ENCODE measurements at regions not wholly inside any gene's neighbourhood (a gene's known extent, or its start where the extent isn't known, plus 50 kb on each side); places are given as distances from the start of the nearest gene placed in this dataset.

DNA sequence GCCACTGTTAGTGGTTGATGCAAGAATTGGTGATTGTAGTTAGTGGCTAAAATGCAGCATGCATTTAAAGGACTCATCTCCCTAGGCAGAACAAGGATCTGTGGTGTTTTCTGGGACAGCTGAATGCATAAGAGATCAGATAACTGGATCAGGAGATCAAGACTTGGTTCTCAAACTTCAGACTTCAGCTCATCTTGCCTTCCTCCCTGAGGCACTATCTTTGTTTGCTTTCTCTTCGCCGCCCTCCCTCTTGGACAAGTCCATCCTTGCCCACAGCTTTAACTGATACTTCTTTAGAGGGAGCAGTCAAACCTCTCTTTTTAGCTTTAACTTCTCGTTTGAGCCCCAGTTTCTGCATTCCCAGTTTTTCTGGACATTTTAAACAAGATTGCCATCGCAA, 195.4 kb upstream of the TPRG1 start:
- ChIA-PET POLR2A (no interaction called here), CTCF (interaction anchor here (4.0 to 5.5 kb wide), 2 partner anchors 21 to 1236 kb away, joined by 18 to 24 read pairs; no protein-coding TSS in a partner anchor)
- Mint-ChIP-seq H3K4me3 (no peak overlapping the region), H3K27ac (no peak overlapping the region), H3K4me1 (peaks cover 22 to 45% (median 43%) of the 10 kb centered on the region in 3 donors), H3K36me3 (no peaks in the 10 kb centered on the region), H3K9me3 (peaks cover 0 to 1% (median 0%) of the 10 kb centered on the region in 5 donors), H3K27me3 (no peaks in the 10 kb centered on the region)
- Histone ChIP-seq H3K9me3 (ENCODE audit: low read length) (no peaks in the 10 kb centered on the region), H3K36me3 (ENCODE audit: insufficient read depth, low read length) (no peaks in the 10 kb centered on the region), H3K4me1 (ENCODE audit: insufficient read depth, low read length) (peaks cover 8% of the 10 kb centered on the region), H3K27ac (ENCODE audit: low read depth, low read length) (no peak overlapping the region), H3K27me3 (ENCODE audit: insufficient read depth, low read length, poor library complexity, severe bottlenecking) (no peaks in the 10 kb centered on the region), H3K4me3 (ENCODE audit: low read length) (no peak overlapping the region)
- no peak for DNase-seq

DNA sequence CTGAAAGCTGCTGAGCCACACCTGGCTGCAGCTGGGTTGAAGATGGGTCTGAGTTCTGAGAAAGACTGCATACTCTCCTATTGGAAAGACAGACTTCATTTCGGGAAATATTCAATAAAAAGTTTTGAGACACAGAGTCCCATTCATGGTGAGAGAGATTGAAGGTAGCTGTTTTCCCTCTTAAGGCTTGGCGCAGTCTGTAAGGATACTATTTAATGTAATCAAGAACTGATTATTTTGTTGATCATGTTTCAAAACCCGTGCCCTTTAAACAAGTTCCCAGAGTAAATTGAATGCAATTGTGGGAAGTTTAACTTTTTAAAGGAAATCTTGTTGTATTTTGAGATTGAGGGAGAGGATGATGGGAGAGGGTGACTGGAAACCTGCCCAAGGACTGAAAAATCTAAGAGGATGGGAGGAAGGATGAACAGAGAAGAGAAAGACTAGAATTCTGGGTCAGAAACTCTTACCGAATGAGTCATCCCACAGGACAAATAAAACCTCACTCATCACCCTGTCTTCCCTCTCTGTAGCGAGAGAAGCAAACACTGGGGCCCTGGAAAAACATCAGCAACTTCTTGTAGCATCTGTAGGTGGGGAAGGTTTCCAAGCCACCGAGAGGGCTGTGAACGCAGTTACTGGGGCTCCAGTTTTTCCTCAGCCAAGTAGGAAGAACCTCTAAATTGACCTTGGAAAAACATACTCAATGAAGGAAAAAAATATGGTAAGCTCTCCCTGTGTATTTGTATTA, 193.2 kb upstream of the TPRG1 start:
- Histone ChIP-seq H3K4me3 (ENCODE audit: low read length) (no peak overlapping the region), H3K9me3 (ENCODE audit: low read length) (no peaks in the 10 kb centered on the region), H3K36me3 (ENCODE audit: insufficient read depth, low read length) (no peaks in the 10 kb centered on the region), H3K4me1 (ENCODE audit: insufficient read depth, low read length) (peaks cover 8% of the 10 kb centered on the region), H3K27ac (ENCODE audit: low read depth, low read length) (no peak overlapping the region), H3K27me3 (ENCODE audit: insufficient read depth, low read length, poor library complexity, severe bottlenecking) (no peaks in the 10 kb centered on the region)
- H3K9me3 Mint-ChIP-seq, result no peaks in the 10 kb centered on the region
- no peak for DNase-seq
- ChIA-PET CTCF (interaction anchor here (1.3 kb wide), 1 partner anchor 13 kb away, joined by 3 read pairs; no protein-coding TSS in a partner anchor), POLR2A (no interaction called here)
- no peak overlapping the region for H3K27ac Mint-ChIP-seq
- H3K27me3 Mint-ChIP-seq, result no peaks in the 10 kb centered on the region
- no peak overlapping the region for H3K4me3 Mint-ChIP-seq
- no peaks in the 10 kb centered on the region for H3K36me3 Mint-ChIP-seq
- peaks cover 16 to 25% (median 25%) of the 10 kb centered on the region in 3 donors for H3K4me1 Mint-ChIP-seq

DNA sequence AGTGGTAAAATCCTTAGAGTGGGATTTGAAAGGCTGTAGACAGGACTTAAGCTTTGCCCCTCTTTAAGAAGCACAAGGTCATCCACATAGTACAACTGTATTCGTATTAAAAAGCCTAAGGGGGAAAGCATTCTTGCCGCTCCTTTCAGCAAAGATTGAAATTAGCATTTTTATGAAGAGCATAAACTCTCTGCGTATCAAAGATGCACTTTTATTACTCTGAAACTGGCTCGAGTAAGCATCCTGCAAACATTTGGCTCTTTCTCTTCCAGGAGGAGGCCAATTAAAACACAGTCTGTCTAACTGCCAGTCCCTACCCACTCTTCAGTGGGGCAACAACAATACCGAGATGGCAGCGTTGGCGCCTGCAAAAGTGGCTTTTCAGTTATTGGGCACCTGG, 192.5 kb upstream of the TPRG1 start:
- H3K4me1 Mint-ChIP-seq, result peaks cover 14 to 19% (median 18%) of the 10 kb centered on the region in 3 donors
- DNase-seq, result no peak
- Histone ChIP-seq H3K4me3 (ENCODE audit: low read length) (no peak overlapping the region), H3K27me3 (ENCODE audit: insufficient read depth, low read length, poor library complexity, severe bottlenecking) (no peaks in the 10 kb centered on the region), H3K4me1 (ENCODE audit: insufficient read depth, low read length) (peaks cover 6% of the 10 kb centered on the region), H3K36me3 (ENCODE audit: insufficient read depth, low read length) (no peaks in the 10 kb centered on the region), H3K27ac (ENCODE audit: low read depth, low read length) (no peak overlapping the region), H3K9me3 (ENCODE audit: low read length) (no peaks in the 10 kb centered on the region)
- no peak overlapping the region for H3K4me3 Mint-ChIP-seq
- no peaks in the 10 kb centered on the region for H3K36me3 Mint-ChIP-seq
- no peak overlapping the region for H3K27ac Mint-ChIP-seq
- POLR2A ChIA-PET, result no interaction called here
- CTCF ChIA-PET, result no interaction called here
- no peaks in the 10 kb centered on the region for H3K9me3 Mint-ChIP-seq
- H3K27me3 Mint-ChIP-seq, result no peaks in the 10 kb centered on the region

DNA sequence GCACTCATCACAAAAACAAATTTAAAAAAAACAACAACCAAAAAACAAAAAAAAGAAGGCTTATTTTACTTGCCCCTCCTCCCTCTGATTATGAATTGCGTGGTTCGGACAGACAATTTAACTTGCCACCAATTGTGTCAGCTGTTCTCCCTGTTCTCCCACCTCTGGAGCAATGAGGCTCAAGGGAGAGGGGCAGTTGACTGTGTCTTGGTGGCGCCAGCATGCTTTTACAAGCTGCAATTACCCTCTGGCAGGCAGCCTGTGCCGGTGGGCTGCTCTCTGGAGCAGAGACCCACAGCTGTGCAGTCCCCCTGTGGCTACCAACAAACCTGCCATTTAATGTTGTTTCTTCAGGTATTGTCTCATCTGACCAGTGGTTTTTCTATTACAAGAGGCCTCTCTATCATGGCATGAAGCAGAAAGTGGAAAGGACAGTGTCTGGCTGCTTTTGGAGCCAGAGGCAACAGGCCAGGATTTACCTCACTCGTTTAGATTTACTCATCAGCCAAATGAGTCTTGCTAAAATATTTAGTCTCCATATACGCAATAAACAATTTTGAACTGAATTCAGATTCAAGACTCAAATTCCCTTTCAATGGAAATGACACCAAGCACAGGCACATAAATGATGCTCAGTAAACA, 192.0 kb upstream of the TPRG1 start:
- Histone ChIP-seq H3K27me3 (ENCODE audit: insufficient read depth, low read length, poor library complexity, severe bottlenecking) (no peaks in the 10 kb centered on the region), H3K36me3 (ENCODE audit: insufficient read depth, low read length) (no peaks in the 10 kb centered on the region), H3K9me3 (ENCODE audit: low read length) (no peaks in the 10 kb centered on the region), H3K27ac (ENCODE audit: low read depth, low read length) (no peak overlapping the region), H3K4me1 (ENCODE audit: insufficient read depth, low read length) (peaks cover under 1% of the 10 kb centered on the region), H3K4me3 (ENCODE audit: low read length) (no peak overlapping the region)
- ChIA-PET POLR2A (no interaction called here), CTCF (no interaction called here)
- Mint-ChIP-seq H3K27me3 (no peaks in the 10 kb centered on the region), H3K4me3 (no peak overlapping the region), H3K36me3 (no peaks in the 10 kb centered on the region), H3K27ac (no peak overlapping the region), H3K4me1 (peaks cover 9 to 13% (median 13%) of the 10 kb centered on the region in 3 donors), H3K9me3 (no peaks in the 10 kb centered on the region)
- no peak for DNase-seq

DNA sequence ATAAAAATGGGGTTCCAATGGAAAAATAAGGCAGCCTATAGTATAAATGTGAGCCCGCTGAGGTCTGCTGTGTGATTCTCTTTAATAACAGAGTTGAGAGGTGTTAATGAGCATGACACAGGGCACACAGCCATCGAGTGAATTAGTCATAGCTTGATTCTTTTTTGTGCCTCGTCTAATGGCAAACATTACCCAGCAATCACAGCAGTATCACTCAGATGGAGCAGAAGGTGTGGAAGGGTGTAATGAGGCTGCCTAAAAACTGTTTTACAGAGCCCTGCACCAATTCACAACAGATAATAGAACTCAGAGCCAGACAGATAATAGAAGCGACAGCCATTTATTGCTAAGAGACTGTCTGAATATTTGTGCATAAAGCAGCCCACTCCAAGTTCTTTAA, 178.6 kb upstream of the TPRG1 start:
- H3K27me3 ChIP-seq (ENCODE audit: insufficient read depth, low read length, poor library complexity, severe bottlenecking), result no peaks in the 10 kb centered on the region
- H3K4me1 Mint-ChIP-seq, result no peaks in the 10 kb centered on the region
- peaks cover 0 to 9% of the 10 kb centered on the region in 2 donors for H3K27me3 Mint-ChIP-seq
- ChIA-PET POLR2A (no interaction called here), CTCF (no interaction called here)
- H3K4me3 ChIP-seq (ENCODE audit: low read length), result no peak overlapping the region
- no peaks in the 10 kb centered on the region for H3K9me3 ChIP-seq (ENCODE audit: low read length)
- H3K27ac ChIP-seq (ENCODE audit: low read depth, low read length), result no peak overlapping the region
- H3K4me1 ChIP-seq (ENCODE audit: insufficient read depth, low read length), result no peaks in the 10 kb centered on the region
- no peaks in the 10 kb centered on the region for H3K9me3 Mint-ChIP-seq
- H3K27ac Mint-ChIP-seq, result peak overlapping the region in 1 of 8 donors; percentile 7
- no peak overlapping the region for H3K4me3 Mint-ChIP-seq
- no peaks in the 10 kb centered on the region for H3K36me3 ChIP-seq (ENCODE audit: insufficient read depth, low read length)
- no peaks in the 10 kb centered on the region for H3K36me3 Mint-ChIP-seq
- no peak for DNase-seq

DNA sequence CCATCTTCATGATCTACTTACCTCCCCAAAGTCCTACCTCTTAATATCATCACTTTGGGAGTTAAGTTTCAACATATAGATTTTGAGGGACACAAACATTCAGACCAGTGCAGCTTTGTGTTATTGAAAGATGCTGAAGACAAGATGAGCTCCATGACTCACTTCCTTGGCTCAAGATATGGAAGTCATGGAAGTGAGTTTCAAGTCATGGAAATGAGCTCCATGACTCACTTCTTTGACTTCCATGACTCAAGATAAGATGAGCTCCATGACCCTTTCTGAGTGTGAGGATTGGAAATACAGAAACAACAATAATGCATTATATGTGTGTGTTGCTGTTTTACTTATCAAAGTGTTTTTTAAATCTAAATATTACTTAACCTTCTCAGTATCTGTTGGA, 170.2 kb upstream of the TPRG1 start:
- no peaks in the 10 kb centered on the region for H3K9me3 ChIP-seq (ENCODE audit: low read length)
- H3K27me3 ChIP-seq (ENCODE audit: insufficient read depth, low read length, poor library complexity, severe bottlenecking), result no peaks in the 10 kb centered on the region
- Mint-ChIP-seq H3K27me3 (peaks cover 0 to 1% of the 10 kb centered on the region in 2 donors), H3K4me1 (no peaks in the 10 kb centered on the region), H3K4me3 (no peak overlapping the region), H3K36me3 (no peaks in the 10 kb centered on the region), H3K27ac (peak overlapping the region in 1 of 8 donors; percentile 4), H3K9me3 (peaks cover 0 to 2% (median 0%) of the 10 kb centered on the region in 5 donors)
- no peaks in the 10 kb centered on the region for H3K36me3 ChIP-seq (ENCODE audit: insufficient read depth, low read length)
- POLR2A ChIA-PET, result no interaction called here
- CTCF ChIA-PET, result interaction anchor here (1.6 to 2.0 kb wide), 2 partner anchors 40 to 46 kb away, joined by 4 to 5 read pairs; no protein-coding TSS in a partner anchor
- DNase-seq, result no peak
- no peak overlapping the region for H3K4me3 ChIP-seq (ENCODE audit: low read length)
- no peak overlapping the region for H3K27ac ChIP-seq (ENCODE audit: low read depth, low read length)
- no peaks in the 10 kb centered on the region for H3K4me1 ChIP-seq (ENCODE audit: insufficient read depth, low read length)

DNA sequence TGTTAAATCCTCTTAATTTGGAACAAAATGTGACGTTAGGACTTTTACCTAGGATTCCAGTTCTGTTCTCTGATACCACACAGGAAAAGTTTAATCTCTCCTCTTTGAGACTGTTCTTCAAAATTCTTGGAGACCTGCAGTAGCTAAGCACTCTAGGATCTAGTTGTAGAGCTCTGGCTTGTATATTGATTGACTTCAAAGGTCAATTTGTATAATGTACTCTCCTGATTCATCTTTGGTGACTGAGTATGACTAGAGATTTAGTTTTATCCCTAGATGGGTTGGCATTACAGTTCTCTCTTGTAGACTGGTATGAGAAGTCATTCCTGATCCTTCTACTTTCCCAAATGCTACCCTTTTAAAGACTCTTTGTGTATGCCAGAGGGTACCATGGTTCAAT, 168.4 kb upstream of the TPRG1 start:
- no peaks in the 10 kb centered on the region for H3K36me3 ChIP-seq (ENCODE audit: insufficient read depth, low read length)
- Mint-ChIP-seq H3K9me3 (peaks cover 0 to 5% (median 0%) of the 10 kb centered on the region in 5 donors), H3K36me3 (no peaks in the 10 kb centered on the region), H3K27ac (no peak overlapping the region), H3K27me3 (peaks cover 0 to 1% of the 10 kb centered on the region in 2 donors), H3K4me1 (no peaks in the 10 kb centered on the region), H3K4me3 (no peak overlapping the region)
- no peak for DNase-seq
- H3K27me3 ChIP-seq (ENCODE audit: insufficient read depth, low read length, poor library complexity, severe bottlenecking), result no peaks in the 10 kb centered on the region
- CTCF ChIA-PET, result interaction anchor here (2.0 kb wide), 1 partner anchor 38 kb away, joined by 5 read pairs; no protein-coding TSS in a partner anchor
- H3K4me3 ChIP-seq (ENCODE audit: low read length), result no peak overlapping the region
- H3K9me3 ChIP-seq (ENCODE audit: low read length), result no peaks in the 10 kb centered on the region
- H3K4me1 ChIP-seq (ENCODE audit: insufficient read depth, low read length), result no peaks in the 10 kb centered on the region
- POLR2A ChIA-PET, result no interaction called here
- no peak overlapping the region for H3K27ac ChIP-seq (ENCODE audit: low read depth, low read length)

DNA sequence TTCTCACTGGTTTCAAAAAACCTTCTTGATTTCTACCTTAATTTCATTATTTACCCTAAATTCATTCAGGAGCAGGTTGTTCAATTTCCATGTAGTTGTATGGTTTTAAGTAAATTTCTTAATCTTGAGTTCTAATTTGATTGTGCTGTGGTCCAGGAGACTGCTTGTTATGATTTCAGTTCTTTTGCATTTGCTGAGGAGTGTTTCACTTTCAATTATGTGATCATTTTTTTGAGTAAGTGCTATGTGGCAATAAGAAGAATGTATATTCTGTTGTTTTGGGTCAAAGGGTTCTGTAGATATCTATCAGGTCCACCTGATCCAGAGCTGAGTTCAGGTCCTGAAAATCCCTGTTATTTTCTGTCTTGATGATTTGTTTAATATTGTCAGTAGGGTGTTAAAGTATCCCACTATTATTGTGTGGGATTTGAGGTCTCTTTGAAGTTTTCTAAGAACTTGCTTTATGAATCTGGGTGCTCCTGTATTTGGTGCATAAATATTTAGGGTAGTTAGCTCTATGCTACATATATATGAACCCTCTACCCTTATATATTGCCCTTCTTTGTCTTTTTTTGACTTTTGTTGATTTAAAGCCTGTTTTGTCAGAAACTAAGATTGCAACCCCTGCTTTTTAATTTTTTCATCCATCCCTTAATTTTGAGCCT, 158.4 kb upstream of the TPRG1 start:
- DNase-seq, result no peak
- CTCF ChIA-PET, result no interaction called here
- Mint-ChIP-seq H3K9me3 (peaks cover 11 to 23% (median 17%) of the 10 kb centered on the region in 5 donors), H3K4me3 (no peak overlapping the region), H3K27me3 (peaks cover 0 to 5% of the 10 kb centered on the region in 2 donors), H3K4me1 (peaks cover 14 to 20% (median 18%) of the 10 kb centered on the region in 3 donors), H3K27ac (peak overlapping the region in 2 of 8 donors; percentile 3 to 29), H3K36me3 (peaks cover 0 to 35% (median 4%) of the 10 kb centered on the region in 3 donors)
- POLR2A ChIA-PET, result no interaction called here
- no peaks in the 10 kb centered on the region for H3K27me3 ChIP-seq (ENCODE audit: insufficient read depth, low read length, poor library complexity, severe bottlenecking)
- H3K4me3 ChIP-seq (ENCODE audit: low read length), result no peak overlapping the region
- H3K36me3 ChIP-seq (ENCODE audit: insufficient read depth, low read length), result no peaks in the 10 kb centered on the region
- no peaks in the 10 kb centered on the region for H3K4me1 ChIP-seq (ENCODE audit: insufficient read depth, low read length)
- H3K9me3 ChIP-seq (ENCODE audit: low read length), result no peaks in the 10 kb centered on the region
- H3K27ac ChIP-seq (ENCODE audit: low read depth, low read length), result no peak overlapping the region
